Ishikawa (cell line): ENCODE measurements at regions not wholly inside any gene's neighbourhood (a gene's known extent, or its start where the extent isn't known, plus 50 kb on each side); places are given as distances from the start of the nearest gene placed in this dataset.

Experiments used
- CEBPB ChIP-seq: IDR thresholded peaks from 2 replicates; pipeline ENCODE4 v1.6.1; 2012
- CREB1 ChIP-seq: IDR thresholded peaks from 2 replicates; pipeline ENCODE4 v1.6.1; 2012; ENCODE audit warnings: low read depth
- EGR1 ChIP-seq: IDR thresholded peaks from 2 replicates; pipeline ENCODE4 v1.6.1; 2012
- EP300 ChIP-seq: IDR thresholded peaks from 2 replicates; pipeline ENCODE4 v1.6.1; 2012; ENCODE audit warnings: borderline replicate concordance
- FOXM1 ChIP-seq: IDR thresholded peaks from 2 replicates; pipeline ENCODE4 v1.6.1; 2012; ENCODE audit warnings: low read depth, borderline replicate concordance
- MAX ChIP-seq: IDR thresholded peaks from 2 replicates; pipeline ENCODE4 v1.6.1; 2012
- NFIC ChIP-seq: IDR thresholded peaks from 2 replicates; pipeline ENCODE4 v1.6.1; 2012
- RAD21 ChIP-seq: IDR thresholded peaks from 2 replicates; pipeline ENCODE4 v1.6.1; 2012; ENCODE audit warnings: low read depth
- REST ChIP-seq: IDR thresholded peaks from 2 replicates; pipeline ENCODE4 v1.6.1; 2012; ENCODE audit warnings: low read depth, mild to moderate bottlenecking
- TAF1 ChIP-seq: IDR thresholded peaks from 2 replicates; pipeline ENCODE4 v1.6.1; 2012; ENCODE audit warnings: low read depth, mild to moderate bottlenecking
- TCF12 ChIP-seq: IDR thresholded peaks from 2 replicates; pipeline ENCODE4 v1.6.1; 2012; ENCODE audit warnings: low read depth
- TEAD4 ChIP-seq: IDR thresholded peaks from 2 replicates; pipeline ENCODE4 v1.6.1; 2012
- USF1 ChIP-seq: IDR thresholded peaks from 2 replicates; pipeline ENCODE4 v1.6.1; 2012
- YY1 ChIP-seq: IDR thresholded peaks from 2 replicates; pipeline ENCODE4 v1.6.1; 2012; ENCODE audit warnings: low read depth
- ZBTB7A ChIP-seq: IDR thresholded peaks from 2 replicates; pipeline ENCODE4 v1.6.1; 2012; ENCODE audit warnings: low read depth

GRCh38 chr6:165747963-165748362 lies 84.9 kb upstream of the PDE10A start:
- TF ChIP-seq EP300: no peak
- no peak for TF ChIP-seq MAX
- TF ChIP-seq EGR1: no peak
- no peak for TF ChIP-seq CREB1
- TF ChIP-seq REST: no peak
- no peak for TF ChIP-seq NFIC
- no peak for TF ChIP-seq TAF1
- no peak for TF ChIP-seq ZBTB7A
- no peak for TF ChIP-seq TEAD4

GRCh38 chr6:165746331-165746730 lies 83.3 kb upstream of the PDE10A start:
- TF ChIP-seq EP300: no peak
- no peak for TF ChIP-seq CREB1
- TF ChIP-seq MAX: no peak
- TF ChIP-seq TEAD4: no peak
- TF ChIP-seq TAF1: no peak
- TF ChIP-seq FOXM1: no peak
- no peak for TF ChIP-seq RAD21
- no peak for TF ChIP-seq REST
- no peak for TF ChIP-seq ZBTB7A

- no peak for TF ChIP-seq TAF1
Measured at GRCh38 chr6:165745492-165745891, 82.5 kb upstream of the PDE10A start.

GRCh38 chr6:165744555-165745228 lies 81.7 kb upstream of the PDE10A start:
- TF ChIP-seq REST (no peak), MAX (no peak), YY1 (no peak), USF1 (no peak), EGR1 (no peak), TAF1 (no peak), RAD21 (no peak), CEBPB (no peak), CREB1 (no peak), TEAD4 (no peak), EP300 (no peak), NFIC (no peak), TCF12 (no peak)

- no peak for TF ChIP-seq USF1
- TF ChIP-seq TEAD4: no peak
- TF ChIP-seq MAX: no peak
- TF ChIP-seq ZBTB7A: no peak
- no peak for TF ChIP-seq CREB1
- TF ChIP-seq EGR1: no peak
- no peak for TF ChIP-seq EP300
Measured at GRCh38 chr6:165743366-165743898, 80.4 kb upstream of the PDE10A start.
